PC-9 (cell line): ENCODE measurements at regions not wholly inside any gene's neighbourhood (a gene's known extent, or its start where the extent isn't known, plus 50 kb on each side); places are given as distances from the start of the nearest gene placed in this dataset.

Experiments
- BruUV-seq: library from RNA; stranded (reverse); fragments of 400-500 nt; replicated peaks from 2 replicates; lab custom pipeline; 2021; lab: Mats Ljungman, UMichigan
- CTCF ChIA-PET: fragments of 300-600 bp; sonication (Branson Sonifier 250); formaldehyde crosslinking; loops from one replicate; lab custom pipeline; 2022; ENCODE audit warnings: antibody characterized with exemption; lab: Charles Lee
- POLR2A ChIA-PET: fragments of 300-600 bp; sonication (Branson Sonifier 250); formaldehyde crosslinking; loops from one replicate; lab custom pipeline; 2022; ENCODE audit warnings: antibody characterized with exemption; ENCODE audit not compliant: unreplicated experiment; lab: Charles Lee
- DNase-seq, 2 experiments: peaks; one replicate each; pipeline versions ENCODE4 v3.0.0 to v3.0.0-alpha.2; 2015 to 2022; ENCODE audit warnings: mixed read lengths in 1 of 2
- H2AFZ ChIP-seq: fragments of 200-600 bp; sonication (generic); 2 replicates; pipeline ENCODE4 v1.8.1; 2017; ENCODE audit warnings: antibody characterized with exemption
- H3F3A ChIP-seq: fragments of 200-600 bp; sonication (generic); 2 replicates; pipeline ENCODE4 v1.8.1; 2017; ENCODE audit warnings: antibody characterized with exemption, mild to moderate bottlenecking, low read depth; ENCODE audit not compliant: insufficient read depth
- H3K27ac ChIP-seq: fragments of 200-600 bp; sonication (generic); 2 replicates; pipeline ENCODE4 v1.6.1; 2016; ENCODE audit warnings: mixed run types
- H3K27me3 ChIP-seq: fragments of 200-600 bp; sonication (generic); 2 replicates; pipeline ENCODE4 v1.6.1; 2016; ENCODE audit warnings: low read depth, mixed run types; ENCODE audit not compliant: insufficient read depth
- H3K36me3 ChIP-seq: fragments of 200-600 bp; sonication (generic); 2 replicates; pipeline ENCODE4 v1.6.1; 2016; ENCODE audit warnings: low read depth, mixed run types
- H3K4me1 ChIP-seq: fragments of 200-600 bp; sonication (generic); replicated peaks from 2 replicates; pipeline ENCODE4 v1.6.1; 2016; ENCODE audit warnings: mixed run types; ENCODE audit not compliant: insufficient read depth
- H3K4me2 ChIP-seq: fragments of 200-600 bp; sonication (generic); 2 replicates; pipeline ENCODE4 v1.6.1; 2017; ENCODE audit warnings: mixed run types
- H3K4me3 ChIP-seq: fragments of 200-600 bp; sonication (generic); 2 replicates; pipeline ENCODE4 v1.6.1; 2016; ENCODE audit warnings: mixed run types
- H3K79me2 ChIP-seq: fragments of 200-600 bp; sonication (generic); 2 replicates; pipeline ENCODE4 v1.6.1; 2017; ENCODE audit warnings: low read depth, mixed run types
- H3K9me2 ChIP-seq: fragments of 200-600 bp; sonication (generic); 2 replicates; pipeline ENCODE4 v1.8.1; 2017; ENCODE audit warnings: mild to moderate bottlenecking; ENCODE audit not compliant: insufficient read depth
- H3K9me3 ChIP-seq: fragments of 200-600 bp; sonication (generic); 2 replicates; pipeline ENCODE4 v1.8.1; 2016; ENCODE audit warnings: low read depth; ENCODE audit not compliant: insufficient read depth
- H4K20me1 ChIP-seq: fragments of 200-600 bp; sonication (generic); 2 replicates; pipeline ENCODE4 v1.8.1; 2017; ENCODE audit not compliant: insufficient read depth
- CTCF ChIP-seq: fragments of 200-600 bp; sonication (generic); conservative IDR thresholded peaks from 2 replicates; pipeline ENCODE4 v1.6.1; 2017; ENCODE audit warnings: mixed run types, antibody characterized with exemption, mild to moderate bottlenecking, moderate library complexity
- EZH2 ChIP-seq: fragments of 200-600 bp; sonication (generic); IDR thresholded peaks from 2 replicates; pipeline ENCODE4 v1.8.0; 2017; ENCODE audit warnings: antibody characterized with exemption, low read depth
- intact Hi-C: fragments of 100-400 bp; cut with micrococcal nuclease; formaldehyde crosslinking; loops from one replicate; pipeline ENCODE4 v1.10.0; 2022; ENCODE audit not compliant: unreplicated experiment

GRCh38 chr6:37570482-37571133, 70.9 kb upstream of the CCDC167 start:
- TF ChIP-seq CTCF (no peak), EZH2 (no peak)
- Histone ChIP-seq H3K36me3 (no peaks in the 10 kb centered on the region), H3K4me2 (no peak overlapping the region), H3F3A (0 out of 2 replicates have a peak, but pooled peaks cover 6% of the 10 kb centered on the region), H4K20me1 (no peaks in the 10 kb centered on the region), H3K4me3 (no peak overlapping the region), H3K27ac (no peak overlapping the region), H2AFZ (no peak overlapping the region), H3K9me3 (no peaks in the 10 kb centered on the region), H3K79me2 (no peaks in the 10 kb centered on the region), H3K9me2 (no peaks in the 10 kb centered on the region), H3K27me3 (no peaks in the 10 kb centered on the region), H3K4me1 (peaks cover 6% of the 10 kb centered on the region)
- intact Hi-C loops, result no loop called here
- ChIA-PET CTCF (no interaction called here), POLR2A (no interaction called here)
- no peak for DNase-seq
- BruUV-seq, result no TSS peak

GRCh38 chr6:37569743-37570481, 70.2 kb upstream of the CCDC167 start:
- ChIA-PET CTCF (no interaction called here), POLR2A (no interaction called here)
- H3K36me3 ChIP-seq, result no peaks in the 10 kb centered on the region
- TF ChIP-seq EZH2 (no peak), CTCF (no peak)
- intact Hi-C loops, result loop anchor here (2.0 to 10.0 kb wide), 2 partner anchors 85 to 123 kb away; no protein-coding TSS in a partner anchor
- H3K4me3 ChIP-seq, result no peak overlapping the region
- H3F3A ChIP-seq, result 0 out of 2 replicates have a peak, but pooled peaks cover under 1% of the 10 kb centered on the region
- no peaks in the 10 kb centered on the region for H3K27me3 ChIP-seq
- no peak for DNase-seq
- no TSS peak for BruUV-seq
- no peaks in the 10 kb centered on the region for H4K20me1 ChIP-seq
- no peak overlapping the region for H2AFZ ChIP-seq
- no peaks in the 10 kb centered on the region for H3K9me2 ChIP-seq
- H3K79me2 ChIP-seq, result no peaks in the 10 kb centered on the region
- no peak overlapping the region for H3K27ac ChIP-seq
- H3K4me2 ChIP-seq, result no peak overlapping the region
- no peaks in the 10 kb centered on the region for H3K4me1 ChIP-seq
- no peaks in the 10 kb centered on the region for H3K9me3 ChIP-seq

- intact Hi-C loops, result loop anchor here (2.0 to 10.0 kb wide), 2 partner anchors 85 to 123 kb away; no protein-coding TSS in a partner anchor
- no peaks in the 10 kb centered on the region for H3F3A ChIP-seq
- ChIA-PET POLR2A (no interaction called here), CTCF (no interaction called here)
- no peak for DNase-seq
- no peak overlapping the region for H3K4me3 ChIP-seq
- BruUV-seq, result no TSS peak
- TF ChIP-seq EZH2 (no peak), CTCF (no peak)
- no peaks in the 10 kb centered on the region for H3K4me1 ChIP-seq
- no peaks in the 10 kb centered on the region for H3K27me3 ChIP-seq
- no peaks in the 10 kb centered on the region for H3K9me3 ChIP-seq
- no peak overlapping the region for H3K4me2 ChIP-seq
- no peak overlapping the region for H2AFZ ChIP-seq
- H3K9me2 ChIP-seq, result no peaks in the 10 kb centered on the region
- H3K36me3 ChIP-seq, result no peaks in the 10 kb centered on the region
- no peak overlapping the region for H3K27ac ChIP-seq
- H3K79me2 ChIP-seq, result no peaks in the 10 kb centered on the region
- H4K20me1 ChIP-seq, result no peaks in the 10 kb centered on the region
These were observed 69.6 kb upstream of the CCDC167 start for GRCh38 chr6:37569317-37569716.
